SK-N-MC (cell line): ENCODE measurements at regions not wholly inside any gene's neighbourhood (a gene's known extent, or its start where the extent isn't known, plus 50 kb on each side); places are given as distances from the start of the nearest gene placed in this dataset.

Experiments
- EZH2 ChIP-seq: fragments of 200-600 bp; sonication (generic); IDR thresholded peaks from one replicate; pipeline ENCODE4 v1.6.1; 2017; ENCODE audit warnings: antibody characterized with exemption
- FOXP2 ChIP-seq: optimal IDR thresholded peaks from 2 replicates; pipeline ENCODE3; 2011; ENCODE audit warnings: mild to moderate bottlenecking, moderate library complexity; ENCODE audit not compliant: insufficient read depth; ENCODE audit errors: extremely low read length, control extremely low read depth
- POLR2AphosphoS5 ChIP-seq: IDR thresholded peaks from 2 replicates; pipeline ENCODE4 v1.6.1; 2012; ENCODE audit warnings: mild to moderate bottlenecking, low read depth, low read length, borderline replicate concordance

DNA sequence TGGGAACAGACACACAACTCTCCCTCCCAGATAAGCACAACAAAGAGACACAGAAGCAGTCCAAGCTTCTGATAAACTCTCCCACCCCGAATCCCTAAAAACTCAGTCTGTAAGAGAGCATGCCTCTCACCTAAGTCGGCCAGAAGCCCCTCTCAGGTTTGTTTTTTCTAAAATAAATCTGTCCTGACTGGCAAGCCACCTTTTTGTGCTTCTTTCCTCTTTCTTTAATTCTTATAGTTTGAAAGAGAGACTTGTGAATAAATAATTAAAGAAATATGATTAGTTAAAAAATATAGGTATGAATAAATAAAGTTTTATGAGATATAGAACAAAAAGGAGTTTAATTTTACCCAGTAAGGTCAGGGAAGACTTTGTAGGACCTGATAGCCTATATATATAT is 329.0 kb upstream of the SLCO3A1 start:
- no peak for TF ChIP-seq POLR2AphosphoS5
- TF ChIP-seq EZH2: no peak
- no peak for TF ChIP-seq FOXP2
